GM13977 (cell line): ENCODE measurements at regions not wholly inside any gene's neighbourhood (a gene's known extent, or its start where the extent isn't known, plus 50 kb on each side); places are given as distances from the start of the nearest gene placed in this dataset.

Experiments
- DNase-seq: peaks from one replicate; pipeline ENCODE4 v3.0.0; 2012; ENCODE audit warnings: low spot score
- CTCF ChIP-seq: IDR thresholded peaks from 2 replicates; pipeline ENCODE4 v1.5.1; 2012; ENCODE audit warnings: mild to moderate bottlenecking, control low read depth; ENCODE audit not compliant: insufficient read depth; ENCODE audit errors: extremely low read depth, missing control alignments
- in situ Hi-C: fragments of 300-500 bp; cut with MboI; formaldehyde crosslinking; loops from one replicate; pipeline ENCODE4 v1.12.0; 2022; ENCODE audit warnings: low sequenced_read_pairs, low pct_unique_long_range_greater_than_20kb, mixed read lengths, inconsistent platforms; ENCODE audit not compliant: unreplicated experiment

- TF ChIP-seq CTCF, result no peak
- DNase-seq, result no peak
- in situ Hi-C loops, result no loop called here
These were observed 1493.1 kb downstream of the CDH11 start for GRCh38 chr16:63628812-63629211.

GRCh38 chr16:63625126-63625525, 1496.7 kb downstream of the CDH11 start:
- DNase-seq, result no peak
- TF ChIP-seq CTCF, result no peak
- in situ Hi-C loops, result no loop called here

GRCh38 chr16:63623551-63624039, 1498.3 kb downstream of the CDH11 start:
- in situ Hi-C loops, result no loop called here

GRCh38 chr16:63618896-63619485, 1502.9 kb downstream of the CDH11 start:
- TF ChIP-seq CTCF, result no peak
- no peak for DNase-seq
- in situ Hi-C loops, result no loop called here

More at GRCh38 chr16:63623551-63624039, 1498.3 kb downstream of the CDH11 start:
- no peak for TF ChIP-seq CTCF
- no peak for DNase-seq

- DNase-seq, result no peak
- no peak for TF ChIP-seq CTCF
- in situ Hi-C loops, result no loop called here
These were observed 1503.7 kb downstream of the CDH11 start for GRCh38 chr16:63617990-63618763.

- in situ Hi-C loops, result no loop called here
- no peak for TF ChIP-seq CTCF
- DNase-seq, result no peak
These were observed 1504.5 kb downstream of the CDH11 start for GRCh38 chr16:63617047-63617989.
